HG02884 (cell line): ENCODE measurements at regions not wholly inside any gene's neighbourhood (a gene's known extent, or its start where the extent isn't known, plus 50 kb on each side); places are given as distances from the start of the nearest gene placed in this dataset.

ENCODE experiments used
- ATAC-seq: cut with Tn5 transposase; IDR thresholded peaks from one replicate; pipeline ENCODE4 v1.9.1; 2021; ENCODE audit warnings: mild to moderate bottlenecking, moderate library complexity; ENCODE audit not compliant: unreplicated experiment

GRCh38 chr1:212525479-212526110, 83.0 kb upstream of the ATF3 start:
- ATAC-seq, result no peak

GRCh38 chr1:212526111-212526491, 82.5 kb upstream of the ATF3 start:
- ATAC-seq, result no peak

- no peak for ATAC-seq
Measured at GRCh38 chr1:212528501-212528900, 80.1 kb upstream of the ATF3 start.

GRCh38 chr1:212529211-212529741, 79.3 kb upstream of the ATF3 start:
- no peak for ATAC-seq

- ATAC-seq, result no peak
Measured at GRCh38 chr1:212531267-212531666, 77.3 kb upstream of the ATF3 start.

GRCh38 chr1:212531796-212532195, 76.8 kb upstream of the ATF3 start:
- no peak for ATAC-seq

- no peak for ATAC-seq
Measured at GRCh38 chr1:212532469-212533147, 76.0 kb upstream of the ATF3 start.

GRCh38 chr1:212533148-212533517, 75.4 kb upstream of the ATF3 start:
- ATAC-seq, result no peak

- no peak for ATAC-seq
Measured at GRCh38 chr1:212536586-212536985, 72.0 kb upstream of the ATF3 start.

- ATAC-seq, result no peak
Measured at GRCh38 chr1:212537610-212538009, 71.0 kb upstream of the ATF3 start.

- ATAC-seq, result no peak
Measured at GRCh38 chr1:212539737-212540430, 68.7 kb upstream of the ATF3 start.

GRCh38 chr1:212542761-212543187, 65.8 kb upstream of the ATF3 start:
- ATAC-seq, result no peak

- ATAC-seq, result no peak
Measured at GRCh38 chr1:212544110-212544509, 64.5 kb upstream of the ATF3 start.

GRCh38 chr1:212545941-212546635, 62.5 kb upstream of the ATF3 start:
- no peak for ATAC-seq

- ATAC-seq, result no peak
Measured at GRCh38 chr1:212549503-212550017, 59.0 kb upstream of the ATF3 start.

- ATAC-seq, result no peak
Measured at GRCh38 chr1:212551929-212552328, 56.6 kb upstream of the ATF3 start.

GRCh38 chr1:212553676-212554075, 54.9 kb upstream of the ATF3 start:
- no peak for ATAC-seq

GRCh38 chr1:212554401-212554800, 54.2 kb upstream of the ATF3 start:
- no peak for ATAC-seq

GRCh38 chr1:212555426-212555825, 53.1 kb upstream of the ATF3 start:
- no peak for ATAC-seq

GRCh38 chr1:212556822-212557549, 51.6 kb upstream of the ATF3 start:
- ATAC-seq, result no peak
